Neural progenitor cell (in vitro differentiated cells): ENCODE measurements at regions not wholly inside any gene's neighbourhood (a gene's known extent, or its start where the extent isn't known, plus 50 kb on each side); places are given as distances from the start of the nearest gene placed in this dataset.

Experiments
- DNase-seq: peaks from one replicate; pipeline ENCODE4 v3.0.0-alpha.2; 2016; ENCODE audit warnings: low spot score
- H2AFZ ChIP-seq: fragments of 200-600 bp; sonication (generic); replicated peaks from 2 replicates; pipeline ENCODE4 v1.6.1; 2016; ENCODE audit warnings: antibody characterized with exemption
- H3F3A ChIP-seq: fragments of 200-600 bp; sonication (generic); 2 replicates; pipeline ENCODE4 v1.6.1; 2016; ENCODE audit warnings: antibody characterized with exemption, low read depth
- H3K27ac ChIP-seq: fragments of 200-600 bp; sonication (generic); 2 replicates; pipeline ENCODE4 v1.5.1; 2016; ENCODE audit warnings: mild to moderate bottlenecking
- H3K27me3 ChIP-seq: fragments of 200-600 bp; sonication (generic); 2 replicates; pipeline ENCODE4 v1.6.1; 2016; ENCODE audit warnings: mild to moderate bottlenecking, moderate library complexity
- H3K36me3 ChIP-seq: fragments of 200-600 bp; sonication (generic); 2 replicates; pipeline ENCODE4 v1.5.1; 2016
- H3K4me1 ChIP-seq: fragments of 200-600 bp; sonication (generic); 2 replicates; pipeline ENCODE4 v1.6.1; 2016; ENCODE audit warnings: mixed run types
- H3K4me2 ChIP-seq: fragments of 200-600 bp; sonication (generic); 2 replicates; pipeline ENCODE4 v1.6.1; 2016
- H3K4me3 ChIP-seq: fragments of 200-600 bp; sonication (generic); 2 replicates; pipeline ENCODE4 v1.5.1; 2016
- H3K79me2 ChIP-seq: fragments of 200-600 bp; sonication (generic); 2 replicates; pipeline ENCODE4 v1.6.1; 2016; ENCODE audit warnings: low read depth
- H3K9ac ChIP-seq: fragments of 200-600 bp; sonication (generic); 2 replicates; pipeline ENCODE4 v1.6.1; 2016
- H3K9me3 ChIP-seq: fragments of 200-600 bp; sonication (generic); 2 replicates; pipeline ENCODE4 v1.5.1; 2016; ENCODE audit warnings: low read depth
- H4K20me1 ChIP-seq: fragments of 200-600 bp; sonication (generic); 2 replicates; pipeline ENCODE4 v1.6.1; 2016; ENCODE audit warnings: low read depth
- H3K27ac Mint-ChIP-seq: 3 replicates; pipeline ENCODE4 v1.8.0; 2021; ENCODE audit warnings: mixed read lengths
- H3K27me3 Mint-ChIP-seq: 2 replicates; pipeline ENCODE4 v1.8.0; 2022; ENCODE audit warnings: low read depth, mild to moderate bottlenecking, inconsistent platforms, moderate library complexity, mixed read lengths; ENCODE audit not compliant: insufficient read depth
- H3K36me3 Mint-ChIP-seq: 3 replicates; pipeline ENCODE4 v1.8.0; 2021; ENCODE audit warnings: mixed read lengths
- H3K4me1 Mint-ChIP-seq: 3 replicates; pipeline ENCODE4 v1.8.0; 2021; ENCODE audit warnings: mixed read lengths
- H3K4me3 Mint-ChIP-seq: 3 replicates; pipeline ENCODE4 v1.8.0; 2021; ENCODE audit warnings: mild to moderate bottlenecking, moderate library complexity, mixed read lengths
- H3K9me3 Mint-ChIP-seq: 3 replicates; pipeline ENCODE4 v1.8.0; 2020; ENCODE audit warnings: mixed read lengths
- EZH2 ChIP-seq: fragments of 200-600 bp; sonication (generic); IDR thresholded peaks from 2 replicates; pipeline ENCODE4 v1.6.1; 2017; ENCODE audit warnings: antibody characterized with exemption, mild to moderate bottlenecking, moderate library complexity
- EZH2phosphoT487 ChIP-seq: fragments of 200-600 bp; sonication (generic); IDR thresholded peaks from 2 replicates; pipeline ENCODE4 v1.6.1; 2017; ENCODE audit warnings: antibody characterized with exemption
- TF ChIP-seq, protein P1 (sequence below): fragments of 200-600 bp; sonication (generic); IDR thresholded peaks from 2 replicates; pipeline ENCODE4 v1.5.1; 2017; ENCODE audit warnings: antibody characterized with exemption, mild to moderate bottlenecking

DNA sequence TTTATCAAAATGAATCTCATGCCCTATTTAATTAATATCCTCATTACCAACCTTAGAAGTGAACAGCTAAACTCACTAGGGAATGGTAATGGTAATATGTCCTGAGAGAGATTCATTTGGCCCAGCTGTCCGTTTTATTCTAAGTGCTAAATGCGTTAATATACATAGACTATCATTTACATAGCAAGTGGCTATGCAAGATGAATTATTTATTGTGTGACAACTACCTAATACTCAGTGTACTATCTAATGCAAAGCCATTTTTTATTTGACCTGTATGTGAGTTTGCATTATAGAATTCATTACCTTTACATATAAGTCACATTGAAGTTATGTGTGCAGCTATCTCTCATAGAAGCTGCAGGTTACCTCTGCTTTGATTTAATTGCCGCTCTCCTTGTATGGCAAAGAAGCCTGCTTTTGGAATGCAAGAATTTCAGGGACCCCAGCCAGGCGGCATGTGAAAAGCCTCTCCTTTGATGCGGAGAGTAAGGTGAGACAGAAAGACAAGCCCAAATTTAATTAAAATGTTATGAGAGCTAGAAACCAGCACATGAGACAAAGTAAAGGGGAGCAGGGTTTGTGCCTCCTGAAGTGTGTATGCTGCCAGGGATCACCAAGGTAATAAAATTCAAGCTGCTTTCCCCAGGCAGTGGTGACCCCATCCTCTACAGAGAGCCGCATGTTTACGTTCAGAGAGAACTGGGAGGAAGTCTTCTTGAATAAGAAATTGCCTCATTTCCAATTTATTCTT is 693.0 kb upstream of the MAP3K7 start:
- peaks cover 33% of the 10 kb centered on the region for H3K4me1 ChIP-seq
- no peak overlapping the region for H3K4me3 ChIP-seq
- no peaks in the 10 kb centered on the region for H3K79me2 ChIP-seq
- Mint-ChIP-seq H3K4me3 (no peak overlapping the region), H3K9me3 (peaks cover 3% of the 10 kb centered on the region), H3K27ac (no peak overlapping the region), H3K4me1 (peaks cover 9% of the 10 kb centered on the region), H3K36me3 (no peaks in the 10 kb centered on the region), H3K27me3 (peaks cover 4% of the 10 kb centered on the region)
- H3K27ac ChIP-seq = no peak overlapping the region
- H3K36me3 ChIP-seq = no peaks in the 10 kb centered on the region
- TF ChIP-seq EZH2phosphoT487 (no peak), EZH2 (no peak)
- TF ChIP-seq, protein P1, sequence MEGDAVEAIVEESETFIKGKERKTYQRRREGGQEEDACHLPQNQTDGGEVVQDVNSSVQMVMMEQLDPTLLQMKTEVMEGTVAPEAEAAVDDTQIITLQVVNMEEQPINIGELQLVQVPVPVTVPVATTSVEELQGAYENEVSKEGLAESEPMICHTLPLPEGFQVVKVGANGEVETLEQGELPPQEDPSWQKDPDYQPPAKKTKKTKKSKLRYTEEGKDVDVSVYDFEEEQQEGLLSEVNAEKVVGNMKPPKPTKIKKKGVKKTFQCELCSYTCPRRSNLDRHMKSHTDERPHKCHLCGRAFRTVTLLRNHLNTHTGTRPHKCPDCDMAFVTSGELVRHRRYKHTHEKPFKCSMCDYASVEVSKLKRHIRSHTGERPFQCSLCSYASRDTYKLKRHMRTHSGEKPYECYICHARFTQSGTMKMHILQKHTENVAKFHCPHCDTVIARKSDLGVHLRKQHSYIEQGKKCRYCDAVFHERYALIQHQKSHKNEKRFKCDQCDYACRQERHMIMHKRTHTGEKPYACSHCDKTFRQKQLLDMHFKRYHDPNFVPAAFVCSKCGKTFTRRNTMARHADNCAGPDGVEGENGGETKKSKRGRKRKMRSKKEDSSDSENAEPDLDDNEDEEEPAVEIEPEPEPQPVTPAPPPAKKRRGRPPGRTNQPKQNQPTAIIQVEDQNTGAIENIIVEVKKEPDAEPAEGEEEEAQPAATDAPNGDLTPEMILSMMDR = no peak
- H4K20me1 ChIP-seq = no peaks in the 10 kb centered on the region
- peaks cover 10% of the 10 kb centered on the region for H3F3A ChIP-seq
- H3K27me3 ChIP-seq = peaks cover 5% of the 10 kb centered on the region
- H3K9ac ChIP-seq = no peak overlapping the region
- H3K4me2 ChIP-seq = peak overlapping the region; percentile 42
- H2AFZ ChIP-seq = peak overlapping the region; percentile 61
- peak; percentile 6 for DNase-seq
- no peaks in the 10 kb centered on the region for H3K9me3 ChIP-seq

DNA sequence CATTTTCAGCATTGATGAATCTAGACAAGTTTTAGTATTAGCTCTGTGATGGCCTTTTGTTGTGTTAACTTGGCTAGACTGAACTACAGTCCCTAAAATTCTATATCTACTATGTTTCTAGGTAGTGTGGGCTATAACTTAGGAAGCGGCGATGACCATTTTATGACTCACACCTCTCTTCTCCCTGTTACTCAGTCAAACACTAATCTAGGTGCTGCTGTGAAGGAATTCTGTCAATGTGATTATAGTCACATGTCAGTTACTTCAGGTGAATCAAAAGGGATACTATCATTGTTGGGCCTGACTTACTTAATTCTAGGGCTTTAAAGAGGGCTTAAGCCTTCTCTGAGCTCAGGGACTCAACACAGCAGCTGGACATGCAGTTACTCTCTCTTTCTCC is 691.5 kb upstream of the MAP3K7 start:
- Mint-ChIP-seq H3K27ac (no peak overlapping the region), H3K4me1 (peaks cover 9% of the 10 kb centered on the region), H3K36me3 (no peaks in the 10 kb centered on the region), H3K4me3 (no peak overlapping the region), H3K9me3 (peaks cover 3% of the 10 kb centered on the region), H3K27me3 (peaks cover 4% of the 10 kb centered on the region)
- peaks cover 10% of the 10 kb centered on the region for H3F3A ChIP-seq
- H3K9me3 ChIP-seq = no peaks in the 10 kb centered on the region
- H3K4me3 ChIP-seq = no peak overlapping the region
- no peak overlapping the region for H3K4me2 ChIP-seq
- H3K36me3 ChIP-seq = no peaks in the 10 kb centered on the region
- peaks cover 33% of the 10 kb centered on the region for H3K4me1 ChIP-seq
- no peak for DNase-seq
- H2AFZ ChIP-seq = no peak overlapping the region
- TF ChIP-seq, protein P1 = no peak
- TF ChIP-seq EZH2phosphoT487 (no peak), EZH2 (no peak)
- no peak overlapping the region for H3K9ac ChIP-seq
- no peaks in the 10 kb centered on the region for H3K27me3 ChIP-seq
- no peaks in the 10 kb centered on the region for H4K20me1 ChIP-seq
- H3K27ac ChIP-seq = no peak overlapping the region
- H3K79me2 ChIP-seq = no peaks in the 10 kb centered on the region

DNA sequence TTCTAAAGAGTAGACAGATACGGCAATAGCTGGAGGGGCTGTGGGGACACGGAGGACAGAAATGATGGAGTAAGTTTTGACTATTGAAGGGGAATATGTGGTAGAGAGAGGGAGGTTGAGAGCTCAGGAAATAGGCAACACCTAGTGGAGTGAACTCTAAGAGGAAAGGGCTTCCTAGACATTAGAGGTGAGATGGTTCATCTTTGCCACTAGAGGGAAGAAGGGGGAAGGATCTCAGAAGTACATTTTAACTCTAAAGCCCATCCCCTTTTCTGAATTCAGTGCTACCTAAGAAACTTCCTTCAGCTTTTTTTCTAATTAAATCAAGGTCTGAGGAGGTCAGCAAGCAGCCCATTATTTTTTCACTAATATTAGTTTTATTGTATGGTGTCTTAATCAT is 689.4 kb upstream of the MAP3K7 start:
- Mint-ChIP-seq H3K36me3 (no peaks in the 10 kb centered on the region), H3K4me1 (peaks cover 9% of the 10 kb centered on the region), H3K27ac (no peak overlapping the region), H3K4me3 (no peak overlapping the region), H3K9me3 (no peaks in the 10 kb centered on the region), H3K27me3 (peaks cover 4% of the 10 kb centered on the region)
- no peaks in the 10 kb centered on the region for H3K27me3 ChIP-seq
- no peak overlapping the region for H3K9ac ChIP-seq
- peaks cover 27% of the 10 kb centered on the region for H3K4me1 ChIP-seq
- H3K27ac ChIP-seq = no peak overlapping the region
- H4K20me1 ChIP-seq = no peaks in the 10 kb centered on the region
- no peaks in the 10 kb centered on the region for H3K9me3 ChIP-seq
- no peak overlapping the region for H3K4me2 ChIP-seq
- TF ChIP-seq, protein P1 = peak; percentile 67
- no peak for TF ChIP-seq EZH2
- TF ChIP-seq EZH2phosphoT487 = no peak
- no peaks in the 10 kb centered on the region for H3K36me3 ChIP-seq
- no peak overlapping the region for H3K4me3 ChIP-seq
- peak overlapping the region; percentile 9 for H2AFZ ChIP-seq
- peak; percentile 48 for DNase-seq
- no peaks in the 10 kb centered on the region for H3K79me2 ChIP-seq
- peaks cover 3% of the 10 kb centered on the region for H3F3A ChIP-seq
